HS-27A (cell line): ENCODE measurements at regions not wholly inside any gene's neighbourhood (a gene's known extent, or its start where the extent isn't known, plus 50 kb on each side); places are given as distances from the start of the nearest gene placed in this dataset.

Experiments used
- DNase-seq: peaks from one replicate; pipeline ENCODE4 v3.0.0-alpha.2; 2012; ENCODE audit warnings: low read depth, missing footprints

DNA sequence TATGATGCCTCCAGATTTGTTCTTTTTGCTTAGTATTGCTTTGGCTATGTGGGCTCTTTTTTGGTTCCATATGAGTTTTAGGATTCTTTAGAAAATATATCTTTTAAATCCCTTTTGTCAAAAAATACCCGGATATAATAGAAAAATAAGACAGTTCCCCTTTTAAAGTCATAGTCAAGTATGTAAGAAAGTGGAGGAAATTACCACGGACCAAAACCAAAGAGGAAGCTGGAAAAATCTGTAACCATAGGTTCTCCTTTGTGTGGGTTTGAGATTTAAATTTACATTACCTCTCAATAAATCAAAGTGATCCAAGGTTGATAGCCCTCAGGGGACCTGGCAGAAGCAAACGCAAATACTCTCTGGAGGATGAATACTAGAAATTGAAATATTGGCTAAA is 58.3 kb upstream of the PACRGL start:
- DNase-seq, result no peak

DNA sequence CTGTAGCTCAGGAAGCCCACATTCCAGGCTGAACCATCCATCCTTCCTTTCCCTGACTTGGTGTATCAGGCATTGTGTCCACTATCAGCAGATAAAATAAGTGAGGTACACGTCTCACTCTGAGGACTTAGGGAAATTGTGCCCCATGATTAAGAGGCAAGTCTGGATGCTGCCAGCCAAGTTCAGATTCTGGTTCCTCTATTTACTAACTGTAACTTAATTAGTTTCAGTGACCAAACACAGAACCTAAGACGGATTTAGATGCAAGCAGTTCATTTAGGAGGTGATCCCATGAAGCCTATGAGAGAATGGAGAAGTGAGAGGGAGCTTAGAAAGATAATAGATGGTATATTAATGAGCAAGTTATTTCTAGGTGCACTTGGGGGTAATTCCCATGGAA is 56.6 kb upstream of the PACRGL start:
- no peak for DNase-seq

DNA sequence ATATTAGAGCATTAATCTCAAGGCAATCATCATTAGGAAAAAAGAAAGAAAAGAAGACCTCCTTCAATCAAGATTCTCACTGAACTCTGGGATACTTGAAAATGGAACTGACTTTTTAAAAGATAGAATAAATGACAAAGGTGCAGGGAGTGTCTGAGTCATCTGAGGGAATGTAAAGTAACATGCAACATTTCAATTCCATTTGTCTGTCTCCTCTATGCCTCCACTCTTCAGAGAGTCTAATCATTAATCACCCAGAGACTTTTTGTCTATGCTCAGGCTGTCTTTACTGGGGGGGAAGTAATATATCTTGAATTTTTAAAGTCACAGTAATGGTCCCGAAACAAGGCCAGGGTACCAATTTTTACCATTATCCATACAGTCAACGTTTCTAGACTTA is 55.0 kb upstream of the PACRGL start:
- no peak for DNase-seq

DNA sequence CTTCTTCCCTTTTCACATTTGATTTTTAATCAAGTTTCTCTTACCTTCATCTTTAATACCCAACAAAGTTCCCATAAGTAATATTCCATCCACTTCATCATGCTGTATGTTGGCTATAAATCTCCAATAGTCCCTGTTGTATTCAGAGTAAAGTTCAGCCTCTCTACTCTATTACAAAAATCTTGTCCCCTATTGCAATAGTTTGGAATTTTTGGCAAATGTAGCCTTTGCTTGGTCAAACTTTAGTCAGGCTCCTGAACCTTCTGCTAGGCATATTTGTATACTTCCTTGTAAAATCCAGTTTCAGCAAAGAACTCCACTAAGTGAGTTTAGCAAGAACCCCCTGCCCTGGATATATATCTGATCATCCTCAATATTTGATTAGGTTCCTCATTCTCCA is 54.0 kb upstream of the PACRGL start:
- DNase-seq, result no peak
